Sigmoid colon (tissue), 4 donors: ENCODE measurements at regions not wholly inside any gene's neighbourhood (a gene's known extent, or its start where the extent isn't known, plus 50 kb on each side); places are given as distances from the start of the nearest gene placed in this dataset.

Experiments used
- CTCF ChIP-seq, 4 experiments: fragments of 450-650 bp in 3 of 4; fragments of 200-600 bp in 1 of 4; IDR thresholded peaks; one replicate each; pipeline ENCODE4 v1.5.1; 2016 to 2019; ENCODE audit warnings: antibody characterized with exemption in 4 of 4, mild to moderate bottlenecking in 3 of 4, moderate library complexity in 2 of 4
- EP300 ChIP-seq, 4 donors: sonication (generic); formaldehyde crosslinking; IDR thresholded peaks; one replicate each; pipeline ENCODE4 v1.6.1; 2017; ENCODE audit warnings: antibody characterized with exemption in 4 of 4
- POLR2AphosphoS5 ChIP-seq, 4 donors: sonication (generic); formaldehyde crosslinking; IDR thresholded peaks; one replicate each; pipeline ENCODE4 v1.6.1; 2017; ENCODE audit warnings: antibody characterized with exemption in 4 of 4

GRCh38 chrX:124860736-124861135, 458.9 kb upstream of the TEX13C start:
- no peak for TF ChIP-seq POLR2AphosphoS5 (IDR thresholded peaks at IDR 0.05)
- TF ChIP-seq CTCF (IDR thresholded peaks at IDR 0.05) = no peak
- no peak for TF ChIP-seq EP300 (IDR thresholded peaks at IDR 0.05)
